Coronary artery (tissue), 2 donors: ENCODE measurements at regions not wholly inside any gene's neighbourhood (a gene's known extent, or its start where the extent isn't known, plus 50 kb on each side); places are given as distances from the start of the nearest gene placed in this dataset.

Source experiments
- DNase-seq: peaks from one replicate; pipeline ENCODE4 v3.0.0-alpha.2; 2017; ENCODE audit warnings: low spot score
- H3K27ac ChIP-seq, 2 donors: fragments of 200-600 bp; sonication (generic); one replicate each; pipeline ENCODE4 v1.5.1; 2016 to 2019
- H3K4me3 ChIP-seq: fragments of 200-600 bp; sonication (generic); 2 replicates; pipeline ENCODE4 v1.5.1; 2016; ENCODE audit warnings: mild to moderate bottlenecking, moderate library complexity
- CTCF ChIP-seq: fragments of 200-600 bp; sonication (generic); IDR thresholded peaks from one replicate; pipeline ENCODE4 v1.5.1; 2019; ENCODE audit warnings: antibody characterized with exemption

GRCh38 chr4:180150818-180151217 lies 2092.4 kb upstream of the TENM3 start:
- no peak overlapping the region for H3K4me3 ChIP-seq
- DNase-seq, result no peak
- no peak overlapping the region for H3K27ac ChIP-seq
- no peak for TF ChIP-seq CTCF

GRCh38 chr4:180152831-180153230 lies 2090.4 kb upstream of the TENM3 start:
- TF ChIP-seq CTCF, result no peak
- Histone ChIP-seq H3K4me3 (no peak overlapping the region), H3K27ac (no peak overlapping the region)
- DNase-seq, result no peak

DNA sequence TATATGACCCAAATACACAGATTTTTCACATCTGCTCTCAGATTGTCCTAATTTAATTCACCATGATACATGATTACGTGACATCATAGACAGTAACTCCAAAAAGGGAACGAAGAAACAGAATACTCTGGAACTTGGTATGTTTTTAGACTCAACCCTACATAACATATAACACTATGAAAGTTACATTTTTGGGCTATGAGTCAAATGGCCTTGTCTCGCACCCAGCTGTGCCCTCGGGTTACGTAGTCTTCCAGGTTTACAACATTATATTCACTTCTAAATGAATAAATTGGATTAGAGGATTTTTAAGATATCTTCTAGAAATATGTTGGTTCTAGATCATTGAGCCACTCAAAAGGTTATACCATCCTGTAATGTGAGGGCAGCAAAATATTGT lies 2089.6 kb upstream of the TENM3 start:
- H3K27ac ChIP-seq, result no peak overlapping the region
- TF ChIP-seq CTCF, result no peak
- no peak overlapping the region for H3K4me3 ChIP-seq
- DNase-seq, result no peak

GRCh38 chr4:180156684-180157083 lies 2086.5 kb upstream of the TENM3 start:
- Histone ChIP-seq H3K27ac (no peak overlapping the region), H3K4me3 (no peak overlapping the region)
- TF ChIP-seq CTCF, result no peak

DNA sequence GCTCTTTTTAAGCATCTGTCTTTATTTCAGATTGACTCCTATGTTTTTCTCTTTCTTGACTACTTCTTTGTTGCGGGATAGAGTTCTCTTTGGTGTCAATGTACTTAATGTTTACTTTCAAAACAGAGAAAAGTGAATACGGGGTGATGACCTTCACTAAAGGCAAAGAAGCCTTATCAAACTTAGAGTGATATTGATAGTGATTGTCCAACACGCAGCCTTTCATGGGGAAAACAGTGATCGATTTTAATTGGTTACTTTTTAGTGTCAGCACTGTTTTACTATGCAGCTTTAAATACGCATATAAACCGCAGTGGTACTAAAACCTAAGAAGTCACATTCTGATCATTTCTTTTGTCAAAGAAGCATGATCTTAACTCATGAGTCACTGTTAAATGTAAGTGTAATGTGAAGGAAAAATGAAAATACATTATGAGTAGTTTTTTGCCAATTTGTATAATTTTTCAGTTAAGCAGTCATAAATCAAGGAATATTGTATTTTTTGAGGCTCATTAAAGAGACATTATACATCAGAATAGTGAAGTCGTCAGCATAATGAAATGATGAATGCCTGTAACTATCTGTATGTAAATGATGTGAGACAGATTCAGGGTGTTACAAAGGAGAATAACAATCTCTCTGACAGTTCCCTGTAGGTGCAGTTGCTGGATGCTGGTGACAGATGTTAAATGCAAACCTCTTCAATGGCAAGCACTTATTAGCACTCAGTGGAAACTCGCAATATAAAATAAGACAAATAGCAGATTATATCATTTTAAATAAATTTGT lies 2082.8 kb upstream of the TENM3 start:
- no peak for DNase-seq
- Histone ChIP-seq H3K27ac (no peak overlapping the region), H3K4me3 (no peak overlapping the region)
- no peak for TF ChIP-seq CTCF

More at GRCh38 chr4:180156684-180157083, 2086.5 kb upstream of the TENM3 start:
- DNase-seq, result no peak

DNA sequence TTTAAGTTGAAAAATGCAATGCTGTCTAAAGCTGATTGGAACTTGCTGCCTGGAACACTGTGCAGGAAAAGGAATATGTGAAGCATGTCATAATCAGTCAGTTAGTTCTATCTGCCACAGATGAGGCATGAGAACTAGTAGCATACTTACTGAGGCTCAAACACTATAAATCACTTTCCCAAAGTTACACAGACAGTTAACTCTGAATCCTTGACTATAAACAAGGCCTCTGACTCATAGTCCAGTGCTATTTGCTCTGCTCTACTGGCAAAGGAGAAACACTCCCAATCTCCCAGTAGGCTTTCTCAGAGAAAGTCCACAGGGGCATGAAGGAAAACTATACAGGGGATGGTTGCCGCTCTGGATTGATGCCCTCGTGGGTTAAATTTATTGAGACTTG lies 2078.4 kb upstream of the TENM3 start:
- no peak for TF ChIP-seq CTCF
- no peak for DNase-seq
- Histone ChIP-seq H3K27ac (no peak overlapping the region), H3K4me3 (no peak overlapping the region)

DNA sequence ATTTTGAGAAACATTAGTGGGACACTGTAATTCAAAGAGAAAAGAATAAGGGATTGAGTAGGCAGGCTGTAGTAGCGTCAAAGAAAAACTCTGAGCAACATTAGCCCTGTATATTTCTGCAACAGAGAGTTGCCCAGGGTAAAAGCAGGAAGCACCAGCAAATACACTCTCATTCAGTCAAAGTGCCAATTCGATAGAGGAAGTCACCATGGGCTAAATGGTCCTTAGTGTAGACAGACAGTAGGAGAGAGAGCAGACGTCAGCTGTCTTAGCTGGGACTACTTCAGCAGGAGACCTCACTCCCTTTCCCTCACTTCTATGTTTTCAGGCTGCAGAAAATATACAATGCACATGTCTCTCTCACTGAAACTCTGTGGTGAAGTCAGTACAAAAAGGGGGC lies 2073.8 kb upstream of the TENM3 start:
- Histone ChIP-seq H3K4me3 (no peak overlapping the region), H3K27ac (no peak overlapping the region)
- TF ChIP-seq CTCF, result no peak
- DNase-seq, result no peak
